GM18868 (cell line): ENCODE measurements at regions not wholly inside any gene's neighbourhood (a gene's known extent, or its start where the extent isn't known, plus 50 kb on each side); places are given as distances from the start of the nearest gene placed in this dataset.
"Not testable (repeated sequence)": the region's sequence is repeated elsewhere in the genome, so short reads cannot be mapped to it uniquely, and the experiment has no call there.

Experiments used
- ATAC-seq: cut with Tn5 transposase; IDR thresholded peaks from one replicate; pipeline ENCODE4 v1.9.1; 2021; ENCODE audit warnings: mild to moderate bottlenecking, moderate library complexity; ENCODE audit not compliant: unreplicated experiment

DNA sequence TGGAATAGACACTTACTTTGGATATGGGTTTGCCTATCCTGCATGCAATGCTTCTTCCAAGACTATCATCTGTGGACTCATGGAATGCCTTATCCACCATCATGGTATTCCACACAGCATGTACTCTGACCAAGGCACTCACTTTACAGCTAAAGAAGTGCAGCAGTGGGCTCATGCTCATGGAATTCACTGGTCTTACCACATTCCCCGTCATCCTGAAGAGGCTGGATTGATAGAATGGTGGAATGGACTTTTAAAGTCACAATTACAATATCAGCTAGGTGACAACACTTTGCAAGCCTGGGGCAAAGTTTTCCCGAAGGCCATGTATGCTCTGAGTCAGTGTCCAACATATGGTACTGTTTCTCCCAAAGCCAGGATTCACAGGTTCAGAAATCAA lies 199.1 kb downstream of the GJA1 start:
- ATAC-seq = not testable (repeated sequence)

DNA sequence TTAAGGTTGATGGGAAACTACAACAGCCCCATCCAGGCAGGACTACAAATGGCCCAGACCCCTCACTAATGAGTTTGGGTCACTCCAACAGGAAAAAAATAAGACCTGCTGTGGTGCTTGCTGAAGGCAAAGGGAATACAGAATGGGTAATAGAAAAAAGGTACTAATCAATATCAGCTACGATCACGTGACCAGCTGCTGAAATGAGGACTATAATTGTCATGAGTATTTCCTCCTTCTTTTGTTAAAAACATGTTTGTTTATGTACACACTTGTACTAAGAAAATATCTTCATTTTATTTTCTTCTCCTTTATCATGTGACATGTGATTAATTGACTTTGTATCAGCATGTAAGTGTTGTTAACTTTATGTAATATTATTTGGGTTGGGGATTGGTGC lies 199.9 kb downstream of the GJA1 start:
- ATAC-seq = no peak

DNA sequence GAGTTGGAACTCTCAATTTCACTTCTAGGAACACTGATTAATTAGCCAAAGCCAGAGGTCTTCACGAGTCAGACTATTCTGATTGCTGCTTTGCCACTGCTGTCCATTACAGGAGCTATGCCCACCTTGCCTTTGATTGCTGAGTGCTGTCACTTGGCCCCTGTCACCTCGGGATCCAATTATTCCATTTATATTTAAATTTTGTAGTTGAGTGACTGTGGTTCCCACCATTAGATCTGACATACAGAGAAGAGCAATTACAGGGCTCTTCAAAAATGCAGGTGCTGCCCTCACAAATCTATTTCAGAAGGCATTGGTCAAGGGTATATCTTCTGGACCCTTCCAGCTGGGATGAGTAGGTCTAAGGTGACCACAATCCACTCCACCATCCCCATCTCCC lies 200.8 kb downstream of the GJA1 start:
- not testable (repeated sequence) for ATAC-seq

DNA sequence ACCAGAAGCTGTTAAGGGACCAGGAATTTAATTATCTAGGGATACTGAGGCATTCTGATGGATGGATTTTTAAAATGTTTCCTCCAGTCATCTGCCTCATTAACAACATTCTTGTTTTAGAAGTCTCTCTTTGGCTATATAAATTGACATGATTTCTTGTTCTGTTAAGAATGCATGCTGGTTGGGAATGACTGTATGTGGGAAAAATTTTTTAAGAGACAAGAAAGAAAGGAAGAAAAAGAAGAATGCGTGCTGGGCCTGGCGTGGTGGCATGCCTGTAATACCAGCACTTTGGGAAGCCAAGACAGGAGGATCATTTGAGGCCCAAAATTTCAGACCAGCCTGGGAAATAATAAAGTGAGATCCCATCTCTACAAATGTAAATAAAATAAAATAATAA lies 203.6 kb downstream of the GJA1 start:
- ATAC-seq = no peak

DNA sequence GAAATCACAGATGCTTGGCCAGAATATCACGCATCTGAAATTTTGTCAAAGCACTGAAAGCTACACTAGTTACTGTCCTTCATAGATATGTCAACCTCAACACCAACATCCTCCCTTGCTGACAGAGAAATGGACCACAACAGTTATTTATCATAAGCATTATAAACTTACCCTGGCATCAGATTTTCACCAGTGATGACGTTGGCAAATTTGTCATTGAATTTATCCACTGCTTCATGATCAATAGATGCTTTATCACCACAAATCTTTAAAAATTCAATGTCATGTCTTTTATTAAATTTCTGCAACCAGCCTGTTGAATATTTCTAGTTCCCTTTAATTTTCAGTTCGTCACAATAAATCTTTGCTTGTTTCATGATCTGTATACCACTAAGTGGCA lies 205.7 kb downstream of the GJA1 start:
- no peak for ATAC-seq

DNA sequence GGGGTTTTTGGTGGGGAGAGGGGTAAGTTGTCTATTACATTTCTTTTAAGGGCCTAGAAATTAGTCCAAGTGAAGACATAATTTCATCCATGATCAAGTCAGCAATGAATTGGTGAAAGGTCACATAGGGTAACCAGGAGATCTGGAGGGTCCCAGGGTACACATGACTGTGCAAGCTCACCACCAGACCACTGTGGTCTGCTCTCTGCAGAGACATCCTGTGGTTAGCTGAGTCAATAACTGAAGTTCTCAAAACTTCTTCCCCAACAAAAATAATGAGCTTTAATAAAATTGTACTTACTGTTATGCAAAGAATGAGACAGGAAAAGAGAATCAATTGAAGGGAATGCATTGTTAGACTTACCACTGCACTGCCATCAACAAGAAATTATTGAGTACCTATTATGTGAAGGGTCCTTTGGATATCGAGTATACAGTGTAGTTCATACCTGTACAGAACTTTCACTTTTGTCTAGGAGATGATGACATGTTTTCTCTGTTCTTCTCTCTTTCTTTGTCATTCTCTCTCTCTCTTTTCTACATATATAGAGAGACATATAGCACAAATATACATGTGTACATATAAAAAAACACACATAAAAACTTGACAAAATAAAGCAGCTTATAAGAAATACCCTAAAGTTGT lies 209.8 kb downstream of the GJA1 start:
- ATAC-seq = no peak

DNA sequence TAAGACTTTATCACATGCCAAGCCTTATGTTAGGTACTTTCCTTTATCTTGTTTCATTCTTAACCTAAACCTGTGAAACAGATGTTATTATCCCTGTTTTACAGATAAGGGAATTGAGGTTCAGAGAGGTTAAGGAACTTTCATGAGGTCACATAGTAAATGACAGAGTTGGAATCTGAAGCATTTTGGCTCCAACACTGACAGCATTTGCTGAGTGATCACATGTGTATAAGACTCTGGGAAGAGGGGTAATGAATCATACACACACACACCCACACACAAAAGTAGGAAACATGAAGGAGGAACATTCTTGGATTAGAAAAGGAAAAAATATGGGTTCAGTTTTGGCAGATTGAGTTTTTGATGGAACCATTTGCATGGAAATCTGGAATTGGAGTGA lies 212.5 kb downstream of the GJA1 start:
- no peak for ATAC-seq

DNA sequence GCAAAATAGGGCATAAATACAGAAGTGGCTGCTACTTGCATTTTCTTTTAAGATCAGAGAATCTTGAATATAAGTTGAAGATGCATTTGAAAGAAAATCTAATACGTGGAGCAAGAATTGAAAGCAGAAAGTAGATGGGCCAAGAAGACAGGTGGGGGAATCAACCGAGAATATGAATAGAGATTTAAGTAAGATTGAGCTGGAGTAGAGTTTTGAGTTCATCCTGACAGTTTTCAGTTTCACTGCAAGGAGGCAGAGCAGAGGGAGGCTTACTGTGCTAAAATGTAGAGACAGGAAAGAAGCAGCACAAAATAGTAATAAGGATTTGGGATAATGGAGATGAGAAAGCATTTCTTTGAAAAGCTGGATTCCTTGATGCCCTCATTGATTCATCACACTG lies 214.5 kb downstream of the GJA1 start:
- ATAC-seq = no peak

DNA sequence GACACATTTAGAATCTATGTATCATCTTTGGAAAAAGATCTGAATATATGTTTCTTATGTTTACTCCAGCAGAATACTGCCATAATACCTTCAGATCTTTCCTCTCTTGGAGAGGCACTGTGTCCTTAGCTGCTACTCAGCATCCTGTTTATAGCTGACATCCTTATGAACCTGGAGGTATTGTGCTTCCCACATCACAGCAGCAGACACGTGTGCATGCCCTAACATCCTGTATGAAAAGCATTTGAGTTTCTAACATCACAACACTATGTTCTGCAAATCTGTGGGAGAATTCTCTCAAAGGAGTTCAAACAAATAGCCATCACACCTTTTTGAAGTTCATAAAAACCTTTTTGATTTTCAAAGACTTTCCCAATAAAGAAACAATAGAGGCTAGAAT lies 216.0 kb downstream of the GJA1 start:
- no peak for ATAC-seq

DNA sequence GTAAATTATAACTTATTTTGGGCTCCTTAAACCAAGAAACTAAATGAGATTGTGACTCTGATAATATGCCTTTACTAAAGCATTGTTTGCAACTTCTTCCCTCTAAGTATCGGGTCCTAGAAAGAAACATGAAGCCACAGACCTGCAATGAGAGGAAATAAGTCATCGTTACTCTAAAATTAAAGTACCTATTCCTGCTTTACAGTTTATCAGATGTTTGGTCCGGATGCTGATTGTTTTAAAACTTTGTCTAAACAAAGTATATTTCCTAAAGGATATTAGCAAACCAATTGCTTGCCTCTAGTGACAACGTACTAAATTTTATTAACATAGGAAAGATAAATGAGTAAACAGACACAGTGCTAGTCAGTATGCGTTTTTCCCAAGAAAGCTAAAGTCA lies 216.8 kb downstream of the GJA1 start:
- no peak for ATAC-seq

DNA sequence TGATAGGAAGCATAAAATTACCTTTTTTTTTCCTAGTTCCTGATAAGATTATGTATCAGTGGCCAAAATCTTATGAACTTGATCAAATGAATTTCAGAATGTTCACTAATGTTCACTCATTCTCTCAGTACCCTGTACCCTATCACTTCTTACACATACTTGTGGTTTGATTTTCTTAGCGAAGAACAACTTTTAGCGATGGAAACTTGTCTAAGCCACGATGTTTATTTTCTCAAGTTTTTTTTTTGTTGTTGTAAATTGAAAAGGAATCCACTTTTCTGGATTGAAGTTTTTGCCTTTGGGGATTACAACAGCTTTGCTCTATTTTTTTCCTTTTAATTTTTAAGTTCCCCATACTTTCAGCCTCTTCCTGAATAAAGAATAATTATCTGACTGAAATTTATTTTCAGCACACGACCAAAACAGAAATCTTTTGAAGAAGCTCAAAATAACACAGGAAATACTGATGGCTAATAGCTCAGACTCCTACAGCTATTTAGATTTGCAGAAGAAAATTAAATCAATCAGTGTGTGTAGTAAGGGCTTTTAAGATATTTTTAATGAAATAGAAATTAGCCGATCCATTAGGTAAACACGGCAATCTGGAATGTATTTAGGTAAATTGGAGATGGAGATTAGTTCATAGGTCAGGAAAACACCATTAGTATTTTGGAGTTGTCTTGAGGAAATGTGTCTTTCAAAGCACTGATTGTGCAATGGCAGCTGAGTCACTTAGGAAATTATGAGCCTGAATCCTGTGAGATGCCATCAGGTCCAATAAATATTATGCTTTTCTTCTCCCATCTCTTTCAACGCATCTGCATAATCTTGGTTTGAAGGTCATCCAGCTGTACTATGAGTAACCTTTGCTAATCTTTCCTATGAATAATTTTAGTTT lies 217.5 kb downstream of the GJA1 start:
- ATAC-seq = no peak

DNA sequence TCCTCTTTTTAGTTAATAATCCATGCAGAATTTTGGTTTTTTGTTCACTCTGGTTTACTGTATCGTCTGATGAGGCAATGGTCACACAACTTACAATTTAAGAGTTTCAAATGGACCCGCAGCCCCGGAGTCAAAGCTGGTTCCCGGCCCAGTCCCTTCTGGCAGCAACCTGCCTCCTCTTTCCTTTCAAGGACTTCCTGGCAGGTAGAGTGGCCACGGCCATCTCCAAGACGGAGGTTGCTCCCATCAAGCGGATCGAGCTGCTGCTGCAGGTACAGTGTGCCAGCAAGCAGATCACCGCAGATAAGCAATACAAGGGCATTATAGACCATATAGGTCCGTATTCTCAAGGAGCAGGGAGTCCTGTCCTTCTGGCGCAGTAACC lies 218.2 kb downstream of the GJA1 start:
- no peak for ATAC-seq

DNA sequence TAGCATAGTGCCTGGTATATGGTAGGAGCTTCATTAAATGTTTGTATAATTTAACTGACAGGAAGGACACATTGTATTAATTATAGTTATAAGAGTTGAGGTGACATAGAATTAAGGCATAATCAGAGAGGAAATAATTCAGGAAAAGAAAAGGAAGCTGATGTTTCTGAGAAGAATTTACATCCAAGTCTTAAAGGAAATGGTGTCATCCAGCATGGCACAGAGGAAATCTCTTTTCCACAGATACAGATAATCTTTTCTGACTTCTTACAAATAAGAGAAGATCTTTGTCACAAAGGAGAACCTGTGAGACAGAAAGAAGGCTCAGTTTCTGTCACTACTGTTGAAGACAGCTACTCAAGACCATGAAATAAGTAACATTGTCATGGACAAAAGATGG lies 222.5 kb downstream of the GJA1 start:
- no peak for ATAC-seq

DNA sequence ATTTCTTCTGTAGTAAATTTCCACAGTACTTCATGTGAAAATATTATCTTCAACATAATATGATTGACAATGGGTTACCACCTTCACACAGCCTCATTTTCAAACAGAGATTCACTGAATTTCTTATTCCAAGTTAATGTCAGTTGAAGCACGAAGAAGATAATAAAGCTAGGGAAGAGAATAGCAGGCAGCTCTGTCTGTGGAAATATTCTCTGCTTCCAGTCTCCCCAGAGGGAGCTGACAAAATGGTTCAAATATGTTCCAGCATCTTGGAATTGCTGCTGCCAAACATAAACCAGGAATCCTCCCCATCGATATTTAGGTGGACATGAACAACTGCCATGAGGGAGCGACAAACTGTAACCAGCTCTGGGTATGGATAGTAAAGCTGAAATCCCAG lies 224.8 kb downstream of the GJA1 start:
- ATAC-seq = no peak

DNA sequence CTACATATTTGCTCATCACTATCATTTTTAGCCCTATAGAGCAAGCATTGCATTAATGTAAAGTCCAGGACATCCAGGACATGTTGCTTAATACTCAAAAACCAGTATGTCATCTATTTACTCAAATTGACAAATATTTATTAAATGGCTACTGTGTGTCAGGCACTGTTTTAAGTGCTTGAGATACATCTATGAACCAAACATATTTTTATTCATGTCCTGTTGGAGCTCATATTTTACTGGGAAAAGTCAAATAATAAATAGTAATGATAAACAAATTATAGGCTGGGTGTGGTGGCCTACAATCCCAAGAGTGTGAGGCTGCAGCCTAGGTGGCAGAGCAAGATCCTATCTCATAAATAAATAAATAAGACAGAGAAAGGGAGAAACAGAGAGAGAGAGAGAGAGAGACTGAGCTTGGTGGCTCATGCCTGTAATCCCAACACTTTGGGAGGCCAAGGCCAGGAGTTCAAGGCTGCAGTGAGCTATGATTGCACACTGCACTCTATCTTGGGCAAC lies 227.9 kb downstream of the GJA1 start:
- ATAC-seq = no peak

DNA sequence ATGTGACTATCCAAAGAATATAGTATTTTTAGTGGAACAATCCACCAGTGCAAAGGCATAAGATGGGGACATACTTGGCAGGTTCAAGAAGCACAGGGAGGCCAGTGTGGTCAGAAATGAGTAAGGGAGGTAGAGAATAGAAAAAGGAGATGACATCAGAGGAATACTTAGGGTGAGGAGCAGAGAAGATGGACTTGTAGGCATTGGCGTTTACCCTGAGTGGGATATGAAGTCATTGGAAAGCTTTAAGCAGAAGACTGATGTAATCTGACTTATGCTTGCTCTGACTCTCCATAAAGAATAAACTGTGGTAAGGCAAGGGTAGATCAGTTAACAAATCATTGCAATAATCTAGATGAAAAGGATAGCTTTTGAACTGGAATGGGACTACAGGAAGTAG lies 228.7 kb downstream of the GJA1 start:
- ATAC-seq = no peak

DNA sequence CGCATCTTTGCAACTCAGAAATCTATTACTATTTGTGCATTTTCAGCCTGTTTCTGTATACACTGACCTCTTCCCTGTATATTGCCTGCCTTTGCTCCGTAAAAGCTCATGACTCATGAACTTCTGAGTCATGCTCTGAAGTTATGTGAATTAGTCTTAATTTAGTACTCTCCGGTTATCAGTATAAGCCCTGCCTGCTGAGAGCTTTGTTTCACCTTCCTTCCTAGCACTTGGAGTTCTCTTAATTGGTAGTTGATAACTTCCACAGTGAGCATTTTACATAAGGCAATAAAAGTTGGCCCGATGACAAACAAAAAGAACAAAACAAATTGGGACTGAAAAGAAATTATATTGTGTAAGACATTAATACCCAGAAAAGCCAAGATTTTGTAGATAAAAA lies 231.4 kb downstream of the GJA1 start:
- no peak for ATAC-seq

DNA sequence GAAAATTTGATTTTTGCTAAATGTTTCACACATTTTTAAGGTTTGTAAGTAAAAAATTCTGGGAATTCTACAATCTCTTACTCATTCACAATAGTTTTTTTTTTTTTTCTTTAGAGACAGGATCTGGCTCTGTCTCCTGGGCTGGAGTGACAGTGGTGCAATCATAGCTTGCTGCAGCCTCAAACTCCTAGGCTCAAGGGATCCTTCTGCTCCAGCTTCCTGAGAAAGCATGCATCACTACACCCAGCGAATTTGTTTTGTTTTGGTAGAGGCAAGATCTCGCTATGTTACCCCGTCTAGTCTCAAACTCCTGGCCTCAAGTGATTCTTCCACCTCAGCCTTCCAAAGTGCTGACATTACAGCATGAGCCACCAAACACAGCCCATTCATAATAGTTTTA lies 232.8 kb downstream of the GJA1 start:
- ATAC-seq = no peak

DNA sequence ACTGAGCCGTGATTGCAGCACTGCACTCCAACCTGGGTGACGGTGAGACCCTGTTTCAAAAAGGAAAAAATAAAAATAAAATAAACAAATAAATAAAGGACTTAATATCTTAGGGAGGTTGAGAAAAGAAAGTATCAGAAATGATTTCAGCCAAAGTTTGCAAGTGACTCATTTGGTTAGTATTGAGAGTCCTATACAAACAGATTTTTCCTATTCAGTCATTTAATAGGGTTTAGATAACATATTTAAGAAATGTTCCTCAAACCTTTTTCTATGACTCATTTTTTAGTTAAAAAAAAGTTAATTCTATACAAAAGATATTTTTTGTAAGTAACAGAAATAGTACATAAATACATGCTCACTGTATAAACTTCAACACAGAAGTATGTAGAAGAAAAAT lies 235.1 kb downstream of the GJA1 start:
- ATAC-seq = no peak

DNA sequence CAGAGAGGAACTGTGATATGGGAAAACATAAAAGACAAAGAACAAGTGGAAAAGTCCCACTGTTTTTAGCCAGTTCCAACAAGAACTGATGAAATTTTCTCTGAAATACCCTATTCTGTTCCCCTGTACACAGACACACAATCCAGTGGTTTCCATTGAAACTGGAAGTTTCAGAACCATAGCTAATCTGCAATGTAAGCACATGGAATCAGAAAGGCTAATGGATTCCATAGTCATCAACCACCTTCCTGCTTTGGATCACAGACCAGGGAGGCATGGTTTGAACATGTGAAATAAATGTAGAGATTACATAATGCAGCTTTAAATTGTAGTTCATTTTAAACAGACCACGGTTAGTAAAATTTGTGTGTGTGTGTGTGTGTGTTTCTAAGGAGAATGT lies 242.1 kb downstream of the GJA1 start:
- no peak for ATAC-seq

DNA sequence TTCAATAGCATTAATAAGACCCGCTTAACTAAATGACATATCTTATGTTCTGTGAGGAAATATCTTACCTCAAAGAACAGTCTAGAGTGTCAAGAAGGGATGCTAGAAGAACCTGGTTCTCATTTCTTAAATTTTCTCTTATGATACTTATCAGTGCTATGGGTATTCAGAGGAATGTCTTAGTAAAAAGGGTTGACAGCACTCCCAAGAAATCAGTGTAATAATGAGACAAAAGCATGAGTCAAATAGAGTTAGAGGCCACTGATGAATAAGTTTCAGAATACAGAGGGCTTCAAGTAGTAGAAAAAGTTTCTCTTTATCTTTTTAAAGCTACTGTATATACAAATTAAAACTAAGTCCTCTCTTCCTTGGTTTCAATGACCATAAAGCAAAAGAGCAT lies 242.8 kb downstream of the GJA1 start:
- no peak for ATAC-seq

DNA sequence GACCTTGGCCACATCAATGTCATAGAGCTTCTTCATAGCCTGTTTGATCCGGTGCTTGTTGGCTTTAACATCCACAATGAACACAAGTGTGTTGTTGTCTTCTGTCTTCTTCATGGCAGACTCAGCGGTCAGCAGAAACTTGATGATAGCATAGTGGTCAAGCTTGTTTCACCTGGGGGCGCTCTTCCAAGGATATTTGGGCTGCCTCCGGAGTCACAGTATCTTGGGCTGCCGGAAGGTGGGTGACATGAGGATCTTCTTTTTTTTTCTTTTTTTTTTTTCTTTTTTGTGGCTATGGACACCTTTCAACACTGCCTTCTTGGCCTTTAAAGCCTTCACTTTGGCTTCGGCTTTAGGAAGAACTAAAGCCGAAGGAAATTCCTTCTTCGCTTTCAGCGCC lies 244.6 kb downstream of the GJA1 start:
- no peak for ATAC-seq
